Right lobe of liver (tissue), 4 donors: ENCODE measurements at regions not wholly inside any gene's neighbourhood (a gene's known extent, or its start where the extent isn't known, plus 50 kb on each side); places are given as distances from the start of the nearest gene placed in this dataset.
"Not testable (repeated sequence)": the region's sequence is repeated elsewhere in the genome, so short reads cannot be mapped to it uniquely, and the experiment has no call there.

Experiments used
- POLR2A ChIP-seq: fragments of 450-650 bp; IDR thresholded peaks from one replicate; pipeline ENCODE4 v1.6.1; 2017; ENCODE audit warnings: antibody characterized with exemption, mild to moderate bottlenecking
- TF ChIP-seq, protein P1 (sequence below), 4 donors: fragments of 200-600 bp in 3 of 4; fragments of 450-650 bp in 1 of 4; IDR thresholded peaks; one replicate each; pipeline versions ENCODE4 v1.5.1 to v1.8.0; 2016 to 2022; ENCODE audit warnings: antibody characterized with exemption in 4 of 4, mild to moderate bottlenecking in 2 of 4
- donor health status: DM: no; HTN: no; CAD: no.
- donor health status: DM: no; HTN: no; CAD: no.
- donor health status: DM: no; HTN: yes; CAD: no.

DNA sequence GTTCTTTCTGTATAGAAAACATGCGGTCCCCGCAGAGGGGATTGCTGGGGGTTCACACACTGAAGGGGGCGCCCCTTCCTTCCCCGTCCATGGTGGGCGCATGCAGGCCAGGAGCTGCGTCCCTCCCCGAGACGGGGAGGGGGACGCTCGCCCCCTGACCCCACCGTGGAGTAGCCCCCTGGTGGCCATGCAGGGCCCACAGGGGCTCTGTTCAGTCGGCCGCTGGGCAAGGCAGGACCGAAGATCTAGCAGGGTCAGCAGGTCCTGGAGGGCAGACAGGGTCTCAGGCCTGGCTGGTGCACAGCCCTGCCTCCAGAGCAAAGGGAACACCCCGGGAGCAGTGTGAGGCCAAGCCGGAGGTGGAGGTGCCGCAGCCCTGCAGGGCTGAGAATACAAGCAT is 4446.4 kb upstream of the TPTE start:
- TF ChIP-seq, protein P1, sequence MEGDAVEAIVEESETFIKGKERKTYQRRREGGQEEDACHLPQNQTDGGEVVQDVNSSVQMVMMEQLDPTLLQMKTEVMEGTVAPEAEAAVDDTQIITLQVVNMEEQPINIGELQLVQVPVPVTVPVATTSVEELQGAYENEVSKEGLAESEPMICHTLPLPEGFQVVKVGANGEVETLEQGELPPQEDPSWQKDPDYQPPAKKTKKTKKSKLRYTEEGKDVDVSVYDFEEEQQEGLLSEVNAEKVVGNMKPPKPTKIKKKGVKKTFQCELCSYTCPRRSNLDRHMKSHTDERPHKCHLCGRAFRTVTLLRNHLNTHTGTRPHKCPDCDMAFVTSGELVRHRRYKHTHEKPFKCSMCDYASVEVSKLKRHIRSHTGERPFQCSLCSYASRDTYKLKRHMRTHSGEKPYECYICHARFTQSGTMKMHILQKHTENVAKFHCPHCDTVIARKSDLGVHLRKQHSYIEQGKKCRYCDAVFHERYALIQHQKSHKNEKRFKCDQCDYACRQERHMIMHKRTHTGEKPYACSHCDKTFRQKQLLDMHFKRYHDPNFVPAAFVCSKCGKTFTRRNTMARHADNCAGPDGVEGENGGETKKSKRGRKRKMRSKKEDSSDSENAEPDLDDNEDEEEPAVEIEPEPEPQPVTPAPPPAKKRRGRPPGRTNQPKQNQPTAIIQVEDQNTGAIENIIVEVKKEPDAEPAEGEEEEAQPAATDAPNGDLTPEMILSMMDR (IDR thresholded peaks at IDR 0.05), result not testable (repeated sequence)
- TF ChIP-seq POLR2A, result not testable (repeated sequence)
